Sigmoid colon (tissue), 3 donors: ENCODE measurements at regions not wholly inside any gene's neighbourhood (a gene's known extent, or its start where the extent isn't known, plus 50 kb on each side); places are given as distances from the start of the nearest gene placed in this dataset.

Experiments
- POLR2A ChIP-seq, 2 donors: fragments of 450-650 bp; IDR thresholded peaks; one replicate each; pipeline ENCODE4 v1.6.1; 2016; ENCODE audit warnings: antibody characterized with exemption in 2 of 2, mild to moderate bottlenecking in 2 of 2, moderate library complexity in 2 of 2
- TF ChIP-seq, protein P1 (sequence below), 4 experiments: fragments of 450-650 bp in 3 of 4; fragments of 200-600 bp in 1 of 4; IDR thresholded peaks; one replicate each; pipeline ENCODE4 v1.5.1; 2016 to 2019; ENCODE audit warnings: antibody characterized with exemption in 4 of 4, mild to moderate bottlenecking in 3 of 4, moderate library complexity in 2 of 4

DNA sequence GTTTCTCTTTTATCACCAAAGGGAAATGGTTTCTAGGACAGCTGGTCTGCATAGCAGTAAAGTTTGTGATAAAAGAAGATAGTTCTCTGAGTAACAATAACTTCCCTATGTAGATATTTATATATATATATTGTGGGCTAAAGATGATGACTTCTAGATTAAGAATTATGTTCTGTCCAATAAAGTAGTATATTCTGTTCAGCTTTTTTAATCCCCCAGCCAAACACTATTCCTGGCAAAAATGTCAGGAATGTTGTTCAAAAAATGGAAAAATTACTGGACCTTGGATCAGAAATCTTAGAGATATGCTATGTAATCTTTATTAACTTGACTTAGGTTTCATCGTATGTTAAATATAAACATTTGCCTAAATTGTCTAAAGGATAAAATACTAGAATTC, 136.3 kb upstream of the GNAI1 start:
- TF ChIP-seq, protein P1, sequence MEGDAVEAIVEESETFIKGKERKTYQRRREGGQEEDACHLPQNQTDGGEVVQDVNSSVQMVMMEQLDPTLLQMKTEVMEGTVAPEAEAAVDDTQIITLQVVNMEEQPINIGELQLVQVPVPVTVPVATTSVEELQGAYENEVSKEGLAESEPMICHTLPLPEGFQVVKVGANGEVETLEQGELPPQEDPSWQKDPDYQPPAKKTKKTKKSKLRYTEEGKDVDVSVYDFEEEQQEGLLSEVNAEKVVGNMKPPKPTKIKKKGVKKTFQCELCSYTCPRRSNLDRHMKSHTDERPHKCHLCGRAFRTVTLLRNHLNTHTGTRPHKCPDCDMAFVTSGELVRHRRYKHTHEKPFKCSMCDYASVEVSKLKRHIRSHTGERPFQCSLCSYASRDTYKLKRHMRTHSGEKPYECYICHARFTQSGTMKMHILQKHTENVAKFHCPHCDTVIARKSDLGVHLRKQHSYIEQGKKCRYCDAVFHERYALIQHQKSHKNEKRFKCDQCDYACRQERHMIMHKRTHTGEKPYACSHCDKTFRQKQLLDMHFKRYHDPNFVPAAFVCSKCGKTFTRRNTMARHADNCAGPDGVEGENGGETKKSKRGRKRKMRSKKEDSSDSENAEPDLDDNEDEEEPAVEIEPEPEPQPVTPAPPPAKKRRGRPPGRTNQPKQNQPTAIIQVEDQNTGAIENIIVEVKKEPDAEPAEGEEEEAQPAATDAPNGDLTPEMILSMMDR (IDR thresholded peaks at IDR 0.05) = no peak
- no peak for TF ChIP-seq POLR2A (IDR thresholded peaks at IDR 0.05)
